CD4-positive, alpha-beta T cell treated with Interleukin-15 for 1 hour (primary cell): ENCODE measurements at regions not wholly inside any gene's neighbourhood (a gene's known extent, or its start where the extent isn't known, plus 50 kb on each side); places are given as distances from the start of the nearest gene placed in this dataset.
"Not testable (repeated sequence)": the region's sequence is repeated elsewhere in the genome, so short reads cannot be mapped to it uniquely, and the experiment has no call there.

Experiments used
- DNase-seq: peaks from one replicate; pipeline ENCODE4 v3.0.0-alpha.2; 2020

GRCh38 chr5:124538931-124539330 lies 207.5 kb downstream of the ZNF608 start:
- no peak for DNase-seq

DNA sequence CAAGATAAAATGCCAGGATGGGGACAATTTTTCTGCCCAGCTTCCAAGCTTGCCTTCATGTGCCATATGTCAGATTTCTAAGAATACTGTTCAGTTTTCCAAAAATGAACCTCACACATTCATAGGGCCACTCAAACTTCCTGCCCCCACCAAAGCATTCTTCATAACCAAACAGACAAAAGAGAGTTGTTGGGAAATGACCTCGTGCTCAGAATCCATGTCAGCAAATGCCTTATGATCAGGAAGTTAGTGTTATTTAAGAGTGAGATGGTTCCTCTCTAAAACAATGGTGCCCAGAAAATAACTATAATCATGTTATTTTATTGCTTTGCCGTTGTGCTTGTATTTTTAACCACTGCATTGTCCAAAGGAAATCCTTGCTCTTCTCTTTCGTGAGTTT lies 208.2 kb downstream of the ZNF608 start:
- DNase-seq = no peak

- no peak for DNase-seq
These were observed 208.9 kb downstream of the ZNF608 start for GRCh38 chr5:124537522-124537921.

- DNase-seq = no peak
These were observed 209.3 kb downstream of the ZNF608 start for GRCh38 chr5:124537107-124537506.

DNA sequence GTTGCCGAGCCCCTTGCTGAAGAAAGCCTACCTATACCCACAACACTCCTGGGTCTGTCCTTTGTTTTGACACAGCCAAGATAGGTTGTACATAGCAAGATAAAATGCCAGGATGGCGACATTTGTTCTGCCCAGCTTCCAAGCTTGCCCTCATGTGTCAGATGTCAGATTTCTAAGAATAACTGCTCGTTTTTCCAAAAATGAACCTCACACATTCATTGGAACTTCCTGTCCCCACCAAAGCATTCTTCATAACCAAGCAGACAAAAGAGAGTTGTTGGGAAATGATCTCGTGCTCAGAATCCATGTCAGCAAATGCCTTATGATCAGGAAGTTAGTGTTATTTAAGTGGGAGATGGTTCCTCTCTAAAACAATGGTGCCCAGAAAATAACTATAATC lies 210.1 kb downstream of the ZNF608 start:
- no peak for DNase-seq

- DNase-seq = no peak
These were observed 215.5 kb downstream of the ZNF608 start for GRCh38 chr5:124530916-124531315.

DNA sequence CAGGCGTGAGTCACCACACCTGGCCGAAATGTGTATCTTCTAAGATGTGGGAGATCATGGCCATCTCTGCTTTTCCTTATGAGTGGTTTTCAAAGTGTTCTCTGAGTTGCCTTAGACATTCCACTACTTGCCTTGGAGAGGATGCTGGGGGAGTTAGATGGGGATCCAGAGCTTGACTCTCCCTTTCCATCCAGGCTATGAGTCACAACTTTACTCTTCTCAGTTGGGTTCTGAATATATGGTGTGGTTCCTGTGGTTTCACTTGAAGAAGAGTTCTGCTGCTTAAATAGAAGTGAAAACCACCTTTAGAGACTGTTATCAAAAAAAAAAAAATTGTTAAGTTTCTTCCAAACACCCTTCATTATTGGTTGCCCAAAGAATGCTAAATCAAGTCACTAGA lies 217.6 kb downstream of the ZNF608 start:
- no peak for DNase-seq

GRCh38 chr5:124527220-124527991 lies 219.0 kb downstream of the ZNF608 start:
- no peak for DNase-seq

DNA sequence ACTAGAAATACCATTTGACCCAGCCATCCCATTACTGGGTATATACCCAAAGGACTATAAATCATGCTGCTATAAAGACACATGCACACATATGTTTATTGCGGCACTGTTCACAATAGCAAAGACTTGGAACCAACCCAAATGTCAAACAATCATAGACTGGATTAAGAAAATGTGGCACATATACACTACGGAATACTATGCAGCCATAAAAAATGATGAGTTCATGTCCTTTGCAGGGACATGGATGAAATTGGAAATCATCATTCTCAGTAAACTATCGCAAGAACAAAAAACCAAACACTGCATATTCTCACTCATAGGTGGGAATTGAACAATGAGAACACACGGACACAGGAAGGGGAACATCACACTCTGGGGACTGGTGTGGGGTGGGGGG lies 220.4 kb downstream of the ZNF608 start:
- DNase-seq = not testable (repeated sequence)

GRCh38 chr5:124524552-124525232 lies 221.7 kb downstream of the ZNF608 start:
- peak; percentile 36 for DNase-seq

DNA sequence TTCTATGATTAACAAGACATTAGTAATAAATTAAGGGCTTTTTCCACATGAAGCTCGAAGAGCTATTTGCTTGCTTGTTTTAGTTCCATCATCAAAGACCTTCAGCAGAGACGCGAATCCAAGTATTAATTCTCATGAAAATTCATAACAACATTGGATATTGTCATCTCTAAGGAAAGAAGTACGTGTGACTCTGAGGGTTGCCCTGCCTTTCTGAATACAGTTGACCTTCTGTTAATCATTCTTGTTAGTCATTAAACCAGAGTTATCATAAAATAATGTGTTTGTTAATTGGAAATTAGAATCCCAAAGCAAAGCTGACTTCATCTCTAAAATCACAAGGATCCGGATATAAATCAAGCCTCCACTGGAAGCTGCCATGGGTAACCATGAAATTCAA lies 222.5 kb downstream of the ZNF608 start:
- no peak for DNase-seq

GRCh38 chr5:124522992-124523391 lies 223.4 kb downstream of the ZNF608 start:
- DNase-seq = no peak

DNA sequence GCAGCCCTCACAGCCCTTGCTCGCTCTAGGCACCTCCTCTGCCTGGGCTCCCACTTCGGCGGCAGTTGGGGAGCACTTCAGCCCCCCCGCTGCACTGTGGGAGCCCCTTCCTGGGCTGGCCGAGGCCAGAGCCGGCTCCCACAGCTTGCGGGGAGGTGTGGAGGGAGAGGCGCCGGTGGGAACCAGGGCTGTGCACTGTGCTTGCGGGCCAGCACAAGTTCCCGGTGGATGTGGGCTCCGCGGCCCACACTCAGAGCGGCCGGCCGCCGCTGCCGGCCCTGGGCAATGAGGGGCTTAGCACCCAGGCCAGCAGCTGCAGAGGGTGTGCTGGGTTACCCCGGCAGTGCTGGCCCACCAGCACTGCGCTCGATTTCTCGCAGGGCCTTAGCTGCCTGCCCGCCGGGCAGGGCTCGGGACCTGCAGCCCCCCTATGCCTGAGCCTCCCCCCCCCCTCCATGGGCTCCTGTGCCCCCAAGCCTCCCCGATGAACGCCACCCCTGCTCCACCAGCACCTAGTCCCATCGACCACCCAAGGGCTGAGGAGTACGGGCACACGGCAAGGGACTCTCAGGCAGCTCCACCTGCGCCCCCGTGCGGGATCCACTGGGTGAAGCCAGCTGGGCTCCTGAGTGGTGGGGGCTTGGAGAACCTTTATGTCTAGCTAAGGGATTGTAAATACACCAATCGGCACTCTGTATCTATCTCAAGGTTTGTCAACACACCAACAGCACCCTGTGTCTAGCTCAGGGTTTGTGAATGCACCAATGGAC lies 224.8 kb downstream of the ZNF608 start:
- no peak for DNase-seq

DNA sequence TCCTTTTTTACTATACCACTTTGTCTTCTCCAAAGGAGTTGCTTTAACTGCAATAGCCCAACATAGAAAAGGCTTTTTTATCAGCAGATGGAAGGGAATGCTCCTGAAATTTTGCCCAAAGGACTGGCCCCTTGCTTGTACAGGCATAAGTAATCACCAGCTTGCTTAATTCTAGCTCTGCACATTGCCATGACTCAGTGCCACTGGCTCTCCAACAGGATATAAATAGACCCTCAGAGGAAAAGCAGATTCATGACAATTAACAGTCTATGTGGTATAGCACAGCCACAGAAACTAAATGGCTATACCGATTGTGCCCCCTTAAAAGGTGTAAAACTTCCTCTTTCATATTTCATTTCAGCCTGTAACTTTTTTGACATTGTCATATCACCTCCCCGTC lies 227.0 kb downstream of the ZNF608 start:
- DNase-seq = no peak

DNA sequence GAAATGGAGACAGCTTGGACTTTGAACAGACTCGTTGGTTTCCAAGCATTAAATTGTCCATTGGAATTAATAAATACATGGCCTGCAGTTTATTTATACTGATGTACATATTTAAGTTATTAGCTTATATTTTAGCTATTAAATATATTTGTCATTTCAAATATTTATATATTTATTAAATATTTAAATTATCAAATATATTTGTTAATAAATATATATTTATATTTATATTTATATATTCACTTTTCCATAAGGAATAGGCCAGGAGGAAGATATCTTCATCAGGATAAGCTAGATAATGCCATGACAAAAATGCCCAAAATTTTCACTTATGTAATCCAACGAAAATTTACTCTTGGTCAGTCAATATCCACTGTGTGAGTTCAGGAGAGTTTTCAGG lies 229.9 kb downstream of the ZNF608 start:
- no peak for DNase-seq

DNA sequence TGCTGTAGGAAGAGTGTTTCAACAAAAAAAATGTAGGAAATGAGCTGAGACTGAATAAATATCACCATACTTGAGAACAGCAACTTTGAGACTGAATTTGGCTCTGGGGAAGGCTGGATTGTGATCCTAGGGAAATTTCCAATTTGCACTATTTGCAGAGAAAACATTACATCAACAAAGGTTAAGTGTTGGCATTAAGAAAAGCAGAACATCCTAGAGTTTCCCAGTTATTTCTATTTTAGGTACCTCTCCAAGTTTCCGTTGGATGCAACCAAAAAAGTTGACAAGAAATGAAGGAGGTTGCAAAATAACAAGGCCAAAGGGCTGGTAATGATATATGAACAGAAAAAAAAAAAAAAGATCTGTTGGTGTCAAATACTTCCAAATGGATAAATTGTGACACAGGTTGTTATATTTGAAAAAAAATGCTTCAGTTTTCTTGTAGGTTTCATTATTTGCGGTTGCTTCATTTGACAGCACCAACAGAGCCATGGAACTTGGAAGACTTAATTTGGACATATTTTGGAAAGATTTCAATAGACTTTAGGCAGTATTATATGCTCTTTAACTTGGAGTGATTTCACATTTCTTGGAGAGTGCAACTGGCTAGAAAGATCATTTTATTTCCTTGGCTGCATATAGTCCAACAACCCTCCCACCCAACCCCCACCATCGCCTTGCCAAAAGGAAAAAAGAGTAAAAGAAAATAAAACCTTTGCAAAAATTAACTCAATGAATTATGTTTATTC lies 230.8 kb downstream of the ZNF608 start:
- DNase-seq = no peak

DNA sequence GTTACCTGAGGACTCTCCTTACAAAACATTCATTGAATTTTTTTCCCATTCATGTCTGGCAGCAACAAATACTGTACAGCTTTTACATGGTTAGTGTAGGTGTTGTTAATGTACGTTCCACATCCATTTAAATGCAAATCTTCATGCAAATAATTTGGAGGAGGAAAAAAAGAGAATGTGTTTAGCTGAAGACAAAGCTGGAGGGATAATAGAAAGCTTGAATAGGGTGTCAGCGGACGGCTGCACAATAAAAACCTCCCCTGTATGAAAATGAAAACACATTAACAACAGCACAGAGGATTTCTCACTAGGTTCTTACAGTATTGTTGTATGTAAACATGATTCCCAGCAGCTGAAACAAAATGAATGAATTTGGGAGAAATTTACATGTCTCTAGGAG lies 231.5 kb downstream of the ZNF608 start:
- DNase-seq = no peak

- no peak for DNase-seq
These were observed 233.3 kb downstream of the ZNF608 start for GRCh38 chr5:124512952-124513632.

DNA sequence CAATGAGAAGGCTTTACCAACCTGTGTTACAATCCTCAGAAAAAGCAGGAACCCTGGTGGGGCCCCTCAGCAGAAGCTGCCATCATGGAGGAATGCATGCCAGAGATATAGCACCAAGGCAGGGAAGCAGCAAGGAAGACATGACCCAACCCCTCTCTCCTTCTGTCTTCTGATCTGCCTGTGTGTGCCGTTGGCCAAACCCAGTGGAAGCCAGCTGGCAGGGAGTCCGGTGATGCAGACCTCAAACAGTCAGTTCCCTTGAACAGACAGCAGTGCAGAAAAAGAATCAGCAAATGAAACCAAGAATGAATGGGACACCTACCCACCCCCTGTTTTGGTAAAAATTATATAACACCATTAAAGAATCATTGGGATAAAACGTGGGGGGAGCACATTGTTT lies 234.2 kb downstream of the ZNF608 start:
- no peak for DNase-seq

- DNase-seq = no peak
These were observed 234.6 kb downstream of the ZNF608 start for GRCh38 chr5:124511791-124512190.

DNA sequence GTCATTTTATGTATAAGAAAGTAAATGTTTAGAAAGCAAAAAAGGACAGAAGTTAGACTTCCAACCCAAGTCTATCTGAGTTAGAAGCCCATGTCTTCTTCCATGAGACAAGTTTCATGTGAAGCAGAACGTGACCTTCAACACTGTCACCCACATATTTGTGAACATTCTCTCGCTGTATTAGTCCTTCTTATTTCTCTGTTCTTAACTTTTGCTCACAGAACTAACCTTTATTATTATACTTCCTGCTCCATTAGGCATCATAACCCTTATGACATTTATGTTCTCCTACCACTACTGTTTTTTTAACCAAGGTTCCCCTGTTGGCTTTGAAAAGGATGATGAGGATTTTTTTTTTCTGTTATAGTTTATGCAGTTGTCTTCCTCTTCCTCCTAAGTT lies 238.8 kb downstream of the ZNF608 start:
- no peak for DNase-seq

GRCh38 chr5:124504081-124504916 lies 242.1 kb downstream of the ZNF608 start:
- DNase-seq = no peak
